AG09309 (cell line): ENCODE measurements at regions not wholly inside any gene's neighbourhood (a gene's known extent, or its start where the extent isn't known, plus 50 kb on each side); places are given as distances from the start of the nearest gene placed in this dataset.

ENCODE experiments used
- DNase-seq: peaks from one replicate; pipeline ENCODE4 v3.0.0-alpha.2; 2010; ENCODE audit warnings: low read depth
- H3K4me3 ChIP-seq: 2 replicates; pipeline ENCODE4 v1.5.1; 2011; ENCODE audit warnings: mild to moderate bottlenecking, low read depth, low read length, moderate library complexity; ENCODE audit not compliant: control insufficient read depth
- TF ChIP-seq, protein P1 (sequence below): IDR thresholded peaks from 2 replicates; pipeline ENCODE4 v1.5.1; 2011; ENCODE audit warnings: mild to moderate bottlenecking, low read depth, low read length, inconsistent platforms; ENCODE audit not compliant: insufficient read depth, control insufficient read depth; ENCODE audit errors: missing control alignments

DNA sequence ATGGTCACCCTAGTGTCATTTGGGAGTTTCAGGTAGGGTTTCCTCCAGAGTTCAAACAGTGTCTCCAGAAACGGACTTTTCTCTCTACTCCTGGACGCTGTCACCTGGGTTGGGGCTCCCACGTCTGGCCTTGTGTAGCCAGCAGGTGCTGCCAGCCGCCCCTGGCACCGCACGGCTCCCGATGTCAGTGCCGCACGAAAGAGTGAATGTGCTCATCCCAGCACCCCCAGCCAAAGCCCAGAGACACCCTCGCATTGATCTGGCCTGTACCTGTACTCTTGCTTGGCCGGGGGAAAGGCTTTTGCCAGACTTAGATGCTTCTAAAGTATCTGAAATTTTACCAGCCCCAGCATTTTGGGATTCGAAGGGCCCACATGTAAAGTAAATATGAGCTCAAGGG, 351.9 kb downstream of the C16orf95 start:
- TF ChIP-seq, protein P1, sequence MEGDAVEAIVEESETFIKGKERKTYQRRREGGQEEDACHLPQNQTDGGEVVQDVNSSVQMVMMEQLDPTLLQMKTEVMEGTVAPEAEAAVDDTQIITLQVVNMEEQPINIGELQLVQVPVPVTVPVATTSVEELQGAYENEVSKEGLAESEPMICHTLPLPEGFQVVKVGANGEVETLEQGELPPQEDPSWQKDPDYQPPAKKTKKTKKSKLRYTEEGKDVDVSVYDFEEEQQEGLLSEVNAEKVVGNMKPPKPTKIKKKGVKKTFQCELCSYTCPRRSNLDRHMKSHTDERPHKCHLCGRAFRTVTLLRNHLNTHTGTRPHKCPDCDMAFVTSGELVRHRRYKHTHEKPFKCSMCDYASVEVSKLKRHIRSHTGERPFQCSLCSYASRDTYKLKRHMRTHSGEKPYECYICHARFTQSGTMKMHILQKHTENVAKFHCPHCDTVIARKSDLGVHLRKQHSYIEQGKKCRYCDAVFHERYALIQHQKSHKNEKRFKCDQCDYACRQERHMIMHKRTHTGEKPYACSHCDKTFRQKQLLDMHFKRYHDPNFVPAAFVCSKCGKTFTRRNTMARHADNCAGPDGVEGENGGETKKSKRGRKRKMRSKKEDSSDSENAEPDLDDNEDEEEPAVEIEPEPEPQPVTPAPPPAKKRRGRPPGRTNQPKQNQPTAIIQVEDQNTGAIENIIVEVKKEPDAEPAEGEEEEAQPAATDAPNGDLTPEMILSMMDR, result no peak
- DNase-seq, result no peak
- no peak overlapping the region for H3K4me3 ChIP-seq

DNA sequence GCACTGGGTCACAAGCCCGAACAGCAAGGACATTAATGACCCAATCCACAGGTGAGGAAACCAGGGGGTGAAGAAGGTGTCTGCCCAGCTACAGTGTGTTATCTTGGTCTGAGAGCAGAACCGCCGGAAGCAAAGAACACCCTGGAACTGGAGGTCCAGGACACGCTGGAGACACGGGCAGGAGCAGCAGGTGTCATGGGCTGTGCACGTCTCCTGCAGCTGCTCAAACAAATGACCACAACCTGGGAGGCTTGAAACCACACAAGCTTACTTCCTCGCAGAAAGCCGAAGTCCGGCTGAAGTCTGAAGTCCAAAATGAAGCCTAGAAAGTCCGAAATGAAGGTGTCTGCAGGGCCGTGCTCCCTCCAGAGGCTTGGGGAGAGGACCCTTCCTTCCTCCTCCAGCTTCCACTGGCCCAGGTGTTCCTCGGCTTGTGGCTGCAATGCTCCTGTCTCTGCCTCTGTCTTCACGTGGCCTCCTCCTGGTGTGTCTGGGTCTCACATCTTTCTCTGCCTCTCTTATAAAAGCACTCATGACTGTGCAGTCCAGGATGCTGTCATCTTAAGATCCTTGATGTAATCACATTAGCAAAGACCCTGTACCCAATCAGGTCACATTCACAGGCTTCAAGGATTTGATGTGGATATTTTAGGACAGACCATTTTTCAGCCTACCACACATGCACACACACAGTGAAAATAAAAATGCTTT, 351.2 kb downstream of the C16orf95 start:
- H3K4me3 ChIP-seq, result no peak overlapping the region
- TF ChIP-seq, protein P1, result no peak
- DNase-seq, result no peak

DNA sequence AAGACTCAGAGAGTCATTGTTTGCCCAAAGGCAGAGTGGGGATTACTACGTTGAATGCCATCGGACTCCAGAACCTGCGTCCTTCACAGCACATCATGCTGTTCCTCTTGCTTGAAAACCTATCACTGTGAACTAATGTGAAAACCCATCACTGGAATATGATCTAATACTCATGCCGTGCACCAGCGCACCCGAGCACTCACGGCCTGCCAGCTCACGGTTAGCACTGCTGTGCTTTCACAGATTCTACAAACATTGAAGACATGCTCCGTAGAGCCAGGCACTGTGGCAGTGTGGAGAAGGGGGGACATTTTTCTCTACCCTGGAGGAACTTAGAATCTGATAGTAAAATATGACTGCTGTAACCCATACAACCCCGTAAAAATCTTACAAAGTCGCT, 350.4 kb downstream of the C16orf95 start:
- H3K4me3 ChIP-seq, result no peak overlapping the region
- TF ChIP-seq, protein P1, result no peak
- DNase-seq, result no peak

DNA sequence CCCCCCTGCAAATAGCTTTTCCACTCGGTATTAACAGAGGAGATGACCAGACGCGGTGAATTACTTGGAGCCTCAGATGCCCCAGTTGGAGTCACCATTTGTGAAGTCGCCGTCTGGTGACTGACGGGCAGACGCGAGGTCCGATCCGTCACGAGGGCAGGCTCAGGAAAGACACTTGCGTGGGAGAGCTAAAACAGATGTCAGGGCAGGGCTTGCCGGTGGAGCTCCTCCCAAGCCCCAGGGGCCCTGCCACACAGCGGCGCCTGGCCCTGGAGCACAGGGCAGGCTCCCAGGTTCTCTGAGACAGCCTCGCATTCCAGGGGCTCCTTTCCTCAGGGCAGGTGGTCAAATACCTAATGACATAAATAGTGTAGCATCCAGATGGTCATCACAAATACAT, 348.3 kb downstream of the C16orf95 start:
- TF ChIP-seq, protein P1, result no peak
- DNase-seq, result no peak
- H3K4me3 ChIP-seq, result no peak overlapping the region

DNA sequence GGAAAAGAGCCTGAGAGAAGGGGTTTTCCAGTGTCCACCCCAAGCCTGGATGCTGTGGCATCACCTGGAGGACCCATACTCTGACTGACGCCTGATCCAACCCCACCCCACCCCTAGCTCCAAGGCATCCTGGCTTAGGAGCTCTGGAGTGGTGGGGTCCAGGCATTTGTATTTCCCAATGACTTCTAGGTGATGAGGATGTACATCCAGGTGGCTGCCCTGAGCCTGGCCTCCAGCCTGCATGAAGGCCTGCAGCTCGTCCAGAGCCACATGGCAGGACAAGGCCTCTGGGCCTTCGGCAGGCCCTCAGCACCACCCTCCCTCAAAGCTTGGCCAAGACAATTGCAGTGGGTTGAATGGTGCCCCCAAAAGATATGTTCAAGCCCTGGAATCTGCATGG, 347.5 kb downstream of the C16orf95 start:
- TF ChIP-seq, protein P1, result no peak
- H3K4me3 ChIP-seq, result no peak overlapping the region
- no peak for DNase-seq

DNA sequence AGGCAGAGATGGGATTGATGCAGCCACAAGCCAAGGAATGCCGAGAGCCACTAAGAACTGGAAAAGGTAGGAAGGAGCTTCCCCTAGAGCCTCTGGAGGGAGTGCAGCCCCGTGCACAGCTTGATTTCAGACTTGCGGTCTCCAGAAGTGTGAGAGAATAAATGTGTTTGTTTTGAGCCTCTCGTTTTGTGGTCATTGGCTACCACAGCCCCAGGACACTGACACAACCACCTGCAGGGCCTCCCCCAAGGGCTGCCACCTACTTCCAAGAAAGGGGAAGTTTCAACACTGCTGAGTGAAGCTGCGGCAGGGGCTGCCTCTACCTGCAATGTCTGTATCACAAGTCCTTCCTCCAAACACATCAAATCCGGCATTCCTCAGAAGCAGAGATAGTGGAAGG, 346.9 kb downstream of the C16orf95 start:
- DNase-seq, result no peak
- TF ChIP-seq, protein P1, result no peak
- no peak overlapping the region for H3K4me3 ChIP-seq
